Omental fat pad (tissue), 3 donors: ENCODE measurements at regions not wholly inside any gene's neighbourhood (a gene's known extent, or its start where the extent isn't known, plus 50 kb on each side); places are given as distances from the start of the nearest gene placed in this dataset.

Experiments
- ATAC-seq: fragments of 150-250 bp; one replicate; pipeline ENCODE4 v1.9.1; 2016; ENCODE audit warnings: mild to moderate bottlenecking, moderate library complexity; ENCODE audit not compliant: low FRiP score
- DNase-seq: peaks from one replicate; pipeline ENCODE4 v3.0.0-alpha.2; 2019; ENCODE audit warnings: low spot score
- TF ChIP-seq, protein P1 (sequence below), 3 donors: fragments of 450-650 bp; IDR thresholded peaks; one replicate each; pipeline ENCODE4 v1.5.1; 2016 to 2017; ENCODE audit warnings: antibody characterized with exemption in 3 of 3, mild to moderate bottlenecking in 3 of 3, moderate library complexity in 2 of 3

DNA sequence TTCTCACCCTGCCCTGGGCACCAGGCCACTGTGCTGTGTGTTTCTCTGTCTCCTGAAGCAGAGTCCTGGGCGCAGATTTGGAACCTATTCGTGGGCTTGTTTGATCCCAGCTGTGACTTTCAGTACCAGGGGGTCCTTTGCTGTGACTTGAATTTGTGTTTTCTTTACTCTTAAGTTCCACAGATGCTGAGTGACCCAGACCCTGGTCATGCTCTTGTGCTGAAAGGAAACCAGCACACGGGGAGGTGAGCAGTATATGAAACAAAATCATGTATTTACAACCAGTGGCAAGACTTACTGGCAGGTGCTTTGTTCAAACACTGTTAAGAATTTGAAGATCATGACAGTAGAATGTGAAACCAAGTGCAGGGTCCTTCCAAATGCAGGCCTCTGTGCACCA lies 89.2 kb upstream of the PRSS58 start:
- DNase-seq (no peak), ATAC-seq (no peak)
- TF ChIP-seq, protein P1, sequence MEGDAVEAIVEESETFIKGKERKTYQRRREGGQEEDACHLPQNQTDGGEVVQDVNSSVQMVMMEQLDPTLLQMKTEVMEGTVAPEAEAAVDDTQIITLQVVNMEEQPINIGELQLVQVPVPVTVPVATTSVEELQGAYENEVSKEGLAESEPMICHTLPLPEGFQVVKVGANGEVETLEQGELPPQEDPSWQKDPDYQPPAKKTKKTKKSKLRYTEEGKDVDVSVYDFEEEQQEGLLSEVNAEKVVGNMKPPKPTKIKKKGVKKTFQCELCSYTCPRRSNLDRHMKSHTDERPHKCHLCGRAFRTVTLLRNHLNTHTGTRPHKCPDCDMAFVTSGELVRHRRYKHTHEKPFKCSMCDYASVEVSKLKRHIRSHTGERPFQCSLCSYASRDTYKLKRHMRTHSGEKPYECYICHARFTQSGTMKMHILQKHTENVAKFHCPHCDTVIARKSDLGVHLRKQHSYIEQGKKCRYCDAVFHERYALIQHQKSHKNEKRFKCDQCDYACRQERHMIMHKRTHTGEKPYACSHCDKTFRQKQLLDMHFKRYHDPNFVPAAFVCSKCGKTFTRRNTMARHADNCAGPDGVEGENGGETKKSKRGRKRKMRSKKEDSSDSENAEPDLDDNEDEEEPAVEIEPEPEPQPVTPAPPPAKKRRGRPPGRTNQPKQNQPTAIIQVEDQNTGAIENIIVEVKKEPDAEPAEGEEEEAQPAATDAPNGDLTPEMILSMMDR (IDR thresholded peaks at IDR 0.05): no peak

DNA sequence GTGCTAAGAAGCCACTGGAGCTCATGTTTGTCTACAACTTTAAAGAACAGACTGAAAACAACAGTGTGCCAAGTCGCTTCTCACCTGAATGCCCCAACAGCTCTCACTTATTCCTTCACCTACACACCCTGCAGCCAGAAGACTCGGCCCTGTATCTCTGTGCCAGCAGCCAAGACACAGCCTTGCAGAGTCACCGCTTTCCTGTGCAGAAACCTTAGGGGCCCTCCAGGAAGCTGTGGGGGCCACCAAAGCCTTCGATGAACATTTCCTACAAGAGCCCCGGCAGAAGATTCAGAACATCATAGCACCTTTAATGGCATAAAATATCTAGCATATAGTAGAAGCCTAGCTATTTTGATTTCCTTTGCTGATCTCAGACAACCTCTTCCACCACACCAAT lies 88.0 kb upstream of the PRSS58 start:
- ATAC-seq (no peak), DNase-seq (no peak)
- TF ChIP-seq, protein P1 (IDR thresholded peaks at IDR 0.05): no peak

DNA sequence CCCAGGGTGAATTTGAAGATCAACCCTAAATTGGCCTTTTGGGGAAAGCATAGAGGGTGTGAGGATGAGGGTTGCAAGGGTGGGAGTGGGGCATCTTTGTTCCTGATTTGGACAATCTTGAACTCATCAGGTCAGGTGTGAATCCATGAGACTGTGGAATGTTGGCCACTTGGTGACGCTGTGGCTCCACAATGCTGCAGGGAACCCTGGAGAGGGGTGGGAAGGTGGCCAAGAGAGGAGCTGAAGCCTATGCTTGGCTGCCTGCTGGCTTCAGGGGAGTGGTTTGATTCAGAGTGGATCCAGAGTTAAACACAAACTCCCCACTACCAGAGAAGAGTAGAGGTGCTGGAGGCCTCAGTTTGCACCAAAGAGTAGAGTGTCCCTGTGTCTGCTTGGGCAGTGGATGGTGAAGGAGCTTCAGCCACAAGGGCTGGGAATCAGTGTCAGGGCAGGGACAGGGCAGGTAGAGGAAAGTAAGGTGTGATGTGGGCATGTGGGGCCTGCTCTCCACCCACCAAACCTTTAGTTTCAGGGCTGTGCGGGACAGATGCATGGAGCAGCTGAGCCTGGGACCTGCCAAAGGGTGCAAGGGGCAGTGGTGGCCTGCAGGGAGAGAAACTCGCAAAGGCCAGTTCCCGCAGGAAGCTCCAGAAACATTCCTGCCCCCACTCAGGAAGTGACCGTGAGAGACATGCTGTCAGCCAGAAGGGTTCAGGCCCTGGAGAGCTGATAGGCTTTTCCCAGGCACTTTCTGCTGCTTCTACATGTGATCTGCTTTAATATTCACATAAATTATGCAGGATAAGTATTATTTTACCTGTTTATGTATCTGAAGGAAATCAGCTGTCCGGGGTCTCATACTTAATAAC lies 81.0 kb upstream of the PRSS58 start:
- ATAC-seq (no peak), DNase-seq (no peak)
- TF ChIP-seq, protein P1 (IDR thresholded peaks at IDR 0.05): no peak

DNA sequence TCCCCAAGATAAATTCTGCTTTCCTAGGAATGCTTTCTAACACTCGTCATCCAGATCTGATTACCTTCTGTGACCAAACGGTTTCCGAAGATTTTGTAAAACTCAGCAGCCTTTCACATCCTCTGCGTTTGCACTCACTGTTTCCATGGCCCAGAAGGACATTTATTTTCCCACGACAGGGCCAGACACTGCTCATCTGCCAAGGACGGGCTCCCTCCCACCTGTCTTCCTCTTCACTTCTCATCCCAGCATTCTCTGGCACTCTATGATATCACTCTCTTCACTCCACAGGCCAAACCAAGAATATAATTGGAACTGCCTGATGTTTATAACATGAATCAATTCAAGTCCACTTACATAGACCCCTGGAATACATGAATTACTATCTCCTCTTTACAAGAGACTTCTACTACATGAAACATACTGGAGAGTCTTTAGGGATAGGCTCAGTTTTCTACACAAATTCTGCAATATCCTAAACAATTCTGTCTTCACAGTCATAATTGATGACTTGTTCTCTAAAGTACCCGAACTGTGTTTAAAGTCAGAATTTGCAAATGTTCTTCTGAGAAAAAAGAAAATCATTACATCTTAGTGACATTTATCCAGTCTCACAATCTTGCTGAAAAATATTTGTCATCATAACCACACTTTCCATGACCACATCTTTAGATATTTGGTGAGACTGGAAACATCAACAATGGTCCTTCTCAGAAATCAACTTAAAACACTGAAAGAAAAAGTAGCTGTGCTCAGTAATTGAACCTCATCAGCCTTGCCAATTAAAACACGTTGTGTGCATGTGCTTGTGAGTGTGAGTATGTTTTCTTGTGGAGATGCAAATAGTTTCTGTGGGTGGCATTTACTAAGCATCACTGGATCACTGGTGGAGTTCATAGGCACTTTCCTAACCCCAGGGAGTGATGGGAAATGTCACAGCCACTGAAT lies 79.5 kb upstream of the PRSS58 start:
- ATAC-seq (no peak), DNase-seq (no peak)
- TF ChIP-seq, protein P1 (IDR thresholded peaks at IDR 0.05): no peak

DNA sequence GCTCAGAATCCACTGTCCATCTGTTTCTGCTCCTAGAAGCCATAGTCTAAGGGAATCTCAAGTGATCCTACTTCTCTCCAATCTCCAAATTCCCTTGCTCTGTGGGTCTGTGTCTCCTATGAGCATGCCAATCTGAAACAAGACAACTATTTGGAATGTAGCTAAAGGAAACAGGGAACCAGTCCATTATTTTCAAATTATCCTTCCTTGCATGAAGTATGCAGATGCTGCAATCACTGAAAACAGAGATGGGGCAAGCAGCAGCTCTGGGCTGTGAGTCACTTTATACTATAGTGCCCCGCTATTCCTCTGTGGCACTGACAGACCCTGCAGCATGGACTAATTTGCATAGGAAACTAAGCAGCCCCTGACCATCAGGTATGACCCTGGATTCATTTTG lies 76.9 kb upstream of the PRSS58 start:
- DNase-seq (no peak), ATAC-seq (no peak)
- TF ChIP-seq, protein P1 (IDR thresholded peaks at IDR 0.05): no peak

DNA sequence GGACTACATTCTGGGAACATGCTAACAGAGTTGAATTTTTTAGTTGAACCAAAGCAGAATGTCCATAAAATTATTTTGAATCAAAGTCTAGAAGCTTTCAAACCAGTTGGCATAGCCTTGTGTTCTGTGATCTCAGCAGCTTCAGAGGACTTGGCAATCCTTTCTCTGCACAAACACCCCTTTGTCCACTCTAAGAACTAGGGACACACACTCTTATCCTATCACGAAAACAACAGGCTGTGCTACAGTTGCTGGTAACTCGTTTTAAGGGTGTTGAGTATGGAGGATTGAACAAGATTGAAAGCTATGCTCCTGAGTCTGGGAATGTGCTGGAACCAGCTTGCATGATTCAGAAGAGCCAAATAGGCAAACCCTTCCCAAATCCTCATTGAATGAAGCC lies 76.4 kb upstream of the PRSS58 start:
- ATAC-seq (no peak), DNase-seq (no peak)
- TF ChIP-seq, protein P1 (IDR thresholded peaks at IDR 0.05): no peak
